ENCODE measurements at regions not wholly inside any gene's neighbourhood (a gene's known extent, or its start where the extent isn't known, plus 50 kb on each side); places are given as distances from the start of the nearest gene placed in this dataset.

DNA sequence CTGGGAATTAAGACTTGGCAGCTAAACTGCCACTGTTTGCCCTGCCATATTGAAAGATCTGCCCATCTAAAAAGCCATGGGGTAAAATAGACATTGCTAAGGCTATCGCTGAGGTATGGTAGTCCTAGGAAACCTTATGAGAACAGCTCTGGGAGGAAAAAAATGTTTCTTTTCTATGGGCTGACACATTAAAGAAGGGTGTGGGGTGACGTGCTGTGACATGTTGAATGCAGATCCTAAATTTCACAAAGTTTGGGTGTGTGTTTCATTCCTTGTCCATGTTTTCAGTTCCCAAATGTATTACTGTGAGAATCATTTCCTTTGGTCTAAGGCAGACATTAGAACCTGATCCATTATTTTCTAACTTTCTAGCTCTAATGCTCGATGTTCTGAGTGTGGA is 766.4 kb downstream of the BCL11A start:
- Histone ChIP-seq H3K4me1 (ENCODE audit: control insufficient read depth in 3 of 3, insufficient read depth in 3 of 3, low read length in 3 of 3) (no peaks in the 10 kb centered on the region), H3K9me3 (ENCODE audit: control insufficient read depth in 3 of 3, low read length in 3 of 3) (no peaks in the 10 kb centered on the region), H3K9ac (ENCODE audit: low read depth in 1 of 3, low read length in 3 of 3) (no peak overlapping the region), H3K36me3 (ENCODE audit: control insufficient read depth in 3 of 3, insufficient read depth in 3 of 3, low read length in 3 of 3) (no peaks in the 10 kb centered on the region), H3K4me3 (ENCODE audit: low read length in 3 of 3) (no peak overlapping the region), H3K27ac (ENCODE audit: low read depth, low read length) (no peak overlapping the region), H3K27me3 (ENCODE audit: control insufficient read depth in 3 of 3, insufficient read depth in 3 of 3, low read length in 3 of 3) (no peaks in the 10 kb centered on the region)

DNA sequence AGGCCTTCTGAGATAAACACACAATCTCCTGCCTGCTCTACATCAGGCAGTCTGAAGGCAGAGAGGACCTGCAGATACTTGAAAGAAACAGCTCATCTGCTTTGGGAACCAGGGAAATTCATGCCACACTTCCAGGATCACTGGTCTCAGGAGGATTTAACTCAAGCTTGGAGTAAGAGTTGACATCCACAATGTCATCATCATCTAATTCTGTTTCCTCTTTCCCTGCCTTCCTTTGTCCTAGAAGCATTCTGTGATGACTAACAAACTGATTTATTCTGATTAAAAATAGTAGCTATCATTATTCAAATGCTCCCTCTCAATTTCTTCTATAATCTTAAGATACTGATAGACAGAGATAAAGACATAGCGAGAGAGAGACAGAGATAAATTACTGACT is 766.8 kb downstream of the BCL11A start:
- Histone ChIP-seq H3K9me3 (ENCODE audit: control insufficient read depth in 3 of 3, low read length in 3 of 3) (no peaks in the 10 kb centered on the region), H3K9ac (ENCODE audit: low read depth in 1 of 3, low read length in 3 of 3) (no peak overlapping the region)

DNA sequence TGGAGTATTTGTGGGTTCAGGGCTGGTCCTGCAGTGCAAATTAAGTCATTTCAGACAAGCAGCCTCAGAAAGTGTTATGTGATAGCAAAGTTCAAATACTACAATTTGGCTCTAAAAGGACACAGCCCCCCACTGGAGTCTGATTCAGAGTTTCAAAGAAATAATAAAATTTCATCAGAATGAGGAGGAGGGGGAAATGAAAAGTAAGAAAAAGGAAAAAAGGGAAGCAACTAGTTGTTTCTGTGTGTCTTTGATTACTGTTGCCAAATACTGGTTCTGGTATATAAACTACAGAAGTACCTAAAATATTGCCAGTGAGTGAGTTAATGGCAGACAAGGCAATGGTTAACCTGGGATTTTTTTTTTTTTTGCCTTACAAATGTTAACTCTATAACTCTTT is 773.9 kb downstream of the BCL11A start:
- Histone ChIP-seq H3K4me1 (ENCODE audit: control insufficient read depth in 3 of 3, insufficient read depth in 3 of 3, low read length in 3 of 3) (peaks cover 0 to 7% (median 5%) of the 10 kb centered on the region in 3 donors), H3K27me3 (ENCODE audit: control insufficient read depth in 3 of 3, insufficient read depth in 3 of 3, low read length in 3 of 3) (no peaks in the 10 kb centered on the region), H3K4me3 (ENCODE audit: low read length in 3 of 3) (no peak overlapping the region), H3K9me3 (ENCODE audit: control insufficient read depth in 3 of 3, low read length in 3 of 3) (no peaks in the 10 kb centered on the region), H3K36me3 (ENCODE audit: control insufficient read depth in 3 of 3, insufficient read depth in 3 of 3, low read length in 3 of 3) (no peaks in the 10 kb centered on the region), H3K27ac (ENCODE audit: low read depth, low read length) (no peak overlapping the region), H3K9ac (ENCODE audit: low read depth in 1 of 3, low read length in 3 of 3) (no peak overlapping the region)

More for the DNA sequence above, 766.8 kb downstream of the BCL11A start:
- Histone ChIP-seq H3K27ac (ENCODE audit: low read depth, low read length) (no peak overlapping the region), H3K36me3 (ENCODE audit: control insufficient read depth in 3 of 3, insufficient read depth in 3 of 3, low read length in 3 of 3) (no peaks in the 10 kb centered on the region), H3K4me1 (ENCODE audit: control insufficient read depth in 3 of 3, insufficient read depth in 3 of 3, low read length in 3 of 3) (no peaks in the 10 kb centered on the region), H3K4me3 (ENCODE audit: low read length in 3 of 3) (no peak overlapping the region), H3K27me3 (ENCODE audit: control insufficient read depth in 3 of 3, insufficient read depth in 3 of 3, low read length in 3 of 3) (no peaks in the 10 kb centered on the region)

DNA sequence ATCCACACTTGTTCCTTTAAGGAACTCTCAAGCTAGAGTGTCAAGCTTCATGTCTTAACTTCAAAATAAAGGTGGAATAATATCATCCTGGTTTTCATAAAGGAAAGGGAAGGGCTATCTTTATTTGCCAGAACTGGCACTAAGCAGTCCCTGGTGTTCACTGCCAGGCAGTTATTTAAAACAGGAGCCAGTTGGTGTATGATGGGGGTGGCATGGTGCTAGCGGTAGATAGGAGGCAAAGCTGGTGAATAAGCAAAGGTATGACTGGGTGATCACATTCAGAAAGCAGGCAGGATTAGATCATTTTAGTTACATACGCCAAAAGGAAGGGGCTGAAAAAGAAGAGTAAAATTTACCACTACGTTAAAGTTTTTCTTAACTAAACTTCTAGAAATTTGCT is 776.3 kb downstream of the BCL11A start:
- Histone ChIP-seq H3K27ac (ENCODE audit: low read depth, low read length) (no peak overlapping the region), H3K4me3 (ENCODE audit: low read length in 3 of 3) (no peak overlapping the region), H3K9ac (ENCODE audit: low read depth in 1 of 3, low read length in 3 of 3) (no peak overlapping the region), H3K9me3 (ENCODE audit: control insufficient read depth in 3 of 3, low read length in 3 of 3) (no peaks in the 10 kb centered on the region), H3K27me3 (ENCODE audit: control insufficient read depth in 3 of 3, insufficient read depth in 3 of 3, low read length in 3 of 3) (no peaks in the 10 kb centered on the region), H3K36me3 (ENCODE audit: control insufficient read depth in 3 of 3, insufficient read depth in 3 of 3, low read length in 3 of 3) (no peaks in the 10 kb centered on the region), H3K4me1 (ENCODE audit: control insufficient read depth in 3 of 3, insufficient read depth in 3 of 3, low read length in 3 of 3) (peaks cover 0 to 7% (median 5%) of the 10 kb centered on the region in 3 donors)

DNA sequence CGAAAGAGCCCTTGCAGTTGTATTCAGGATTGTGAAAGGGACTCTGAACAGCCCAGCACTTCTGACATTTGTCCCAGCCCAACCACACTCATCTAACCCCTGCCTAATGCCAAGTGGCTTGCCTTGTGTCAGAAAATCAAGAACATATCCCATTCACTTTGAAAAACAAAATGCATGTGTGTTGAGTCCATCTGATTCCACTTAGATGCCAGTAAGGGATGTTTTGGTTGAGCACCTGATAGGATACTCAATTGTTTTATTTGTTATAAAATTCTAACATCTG is 776.8 kb downstream of the BCL11A start:
- H3K4me1 ChIP-seq (ENCODE audit: control insufficient read depth in 3 of 3, insufficient read depth in 3 of 3, low read length in 3 of 3): peaks cover 0 to 7% (median 5%) of the 10 kb centered on the region in 3 donors
- H3K27me3 ChIP-seq (ENCODE audit: control insufficient read depth in 3 of 3, insufficient read depth in 3 of 3, low read length in 3 of 3): no peaks in the 10 kb centered on the region
- H3K9ac ChIP-seq (ENCODE audit: low read depth in 1 of 3, low read length in 3 of 3): no peak overlapping the region
- H3K27ac ChIP-seq (ENCODE audit: low read depth, low read length): no peak overlapping the region
- no peaks in the 10 kb centered on the region for H3K36me3 ChIP-seq (ENCODE audit: control insufficient read depth in 3 of 3, insufficient read depth in 3 of 3, low read length in 3 of 3)
- no peak overlapping the region for H3K4me3 ChIP-seq (ENCODE audit: low read length in 3 of 3)
- H3K9me3 ChIP-seq (ENCODE audit: control insufficient read depth in 3 of 3, low read length in 3 of 3): no peaks in the 10 kb centered on the region

DNA sequence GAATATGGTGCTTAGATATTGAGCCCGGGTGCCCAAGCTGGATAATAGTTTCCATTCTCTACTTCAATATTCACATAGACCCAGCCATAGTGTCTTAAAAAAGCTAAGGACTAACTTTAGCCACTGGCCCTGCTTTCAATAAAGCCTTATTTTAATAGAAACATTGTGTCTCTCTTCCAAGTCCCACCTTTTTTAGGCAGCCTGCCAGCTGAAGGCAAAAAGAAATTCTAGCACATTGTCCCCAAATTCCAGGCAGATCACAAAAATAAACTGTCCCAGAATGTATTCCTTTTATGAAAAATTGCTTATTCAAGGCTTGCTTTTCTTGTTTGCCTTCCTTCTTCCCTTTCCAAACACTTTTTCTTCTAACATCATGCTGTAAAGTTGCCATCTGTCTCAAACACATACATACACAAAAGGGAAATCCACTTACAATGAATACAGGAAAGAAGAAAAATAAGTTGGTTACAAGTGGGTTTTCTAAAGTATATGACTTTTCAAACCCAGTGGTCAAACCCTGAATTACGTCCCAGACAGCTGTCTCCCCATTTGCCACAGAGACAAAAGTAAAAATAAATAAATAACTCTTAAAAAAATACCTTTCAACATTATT is 778.5 kb downstream of the BCL11A start:
- no peaks in the 10 kb centered on the region for H3K36me3 ChIP-seq (ENCODE audit: control insufficient read depth in 3 of 3, insufficient read depth in 3 of 3, low read length in 3 of 3)
- peaks cover 0 to 7% (median 5%) of the 10 kb centered on the region in 3 donors for H3K4me1 ChIP-seq (ENCODE audit: control insufficient read depth in 3 of 3, insufficient read depth in 3 of 3, low read length in 3 of 3)
- H3K9ac ChIP-seq (ENCODE audit: low read depth in 1 of 3, low read length in 3 of 3): no peak overlapping the region
- H3K27ac ChIP-seq (ENCODE audit: low read depth, low read length): no peak overlapping the region
- no peak overlapping the region for H3K4me3 ChIP-seq (ENCODE audit: low read length in 3 of 3)
- no peaks in the 10 kb centered on the region for H3K27me3 ChIP-seq (ENCODE audit: control insufficient read depth in 3 of 3, insufficient read depth in 3 of 3, low read length in 3 of 3)
- H3K9me3 ChIP-seq (ENCODE audit: control insufficient read depth in 3 of 3, low read length in 3 of 3): no peaks in the 10 kb centered on the region

DNA sequence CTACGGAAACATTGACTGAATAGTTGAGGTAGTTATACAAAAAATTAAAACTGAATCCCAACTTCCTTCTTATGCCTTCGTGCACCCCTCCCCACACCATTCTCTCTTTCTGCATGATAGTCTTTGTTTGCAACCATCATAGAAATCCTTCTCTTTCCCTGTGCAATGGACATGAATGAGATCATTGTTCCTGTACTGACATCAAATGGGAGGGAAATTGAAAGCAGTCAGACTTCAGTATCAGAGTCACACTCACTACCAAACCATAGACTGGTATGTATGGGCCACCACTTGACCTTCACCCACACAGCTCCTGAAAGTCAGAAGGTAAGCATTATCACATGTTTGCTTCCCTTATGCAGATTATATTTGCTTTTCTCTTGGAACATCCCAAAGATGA is 782.8 kb downstream of the BCL11A start:
- no peak overlapping the region for H3K9ac ChIP-seq (ENCODE audit: low read depth in 1 of 3, low read length in 3 of 3)
- H3K4me1 ChIP-seq (ENCODE audit: control insufficient read depth in 3 of 3, insufficient read depth in 3 of 3, low read length in 3 of 3): no peaks in the 10 kb centered on the region
- H3K27ac ChIP-seq (ENCODE audit: low read depth, low read length): no peak overlapping the region
- no peaks in the 10 kb centered on the region for H3K27me3 ChIP-seq (ENCODE audit: control insufficient read depth in 3 of 3, insufficient read depth in 3 of 3, low read length in 3 of 3)
- no peaks in the 10 kb centered on the region for H3K9me3 ChIP-seq (ENCODE audit: control insufficient read depth in 3 of 3, low read length in 3 of 3)
- no peaks in the 10 kb centered on the region for H3K36me3 ChIP-seq (ENCODE audit: control insufficient read depth in 3 of 3, insufficient read depth in 3 of 3, low read length in 3 of 3)
- H3K4me3 ChIP-seq (ENCODE audit: low read length in 3 of 3): no peak overlapping the region

DNA sequence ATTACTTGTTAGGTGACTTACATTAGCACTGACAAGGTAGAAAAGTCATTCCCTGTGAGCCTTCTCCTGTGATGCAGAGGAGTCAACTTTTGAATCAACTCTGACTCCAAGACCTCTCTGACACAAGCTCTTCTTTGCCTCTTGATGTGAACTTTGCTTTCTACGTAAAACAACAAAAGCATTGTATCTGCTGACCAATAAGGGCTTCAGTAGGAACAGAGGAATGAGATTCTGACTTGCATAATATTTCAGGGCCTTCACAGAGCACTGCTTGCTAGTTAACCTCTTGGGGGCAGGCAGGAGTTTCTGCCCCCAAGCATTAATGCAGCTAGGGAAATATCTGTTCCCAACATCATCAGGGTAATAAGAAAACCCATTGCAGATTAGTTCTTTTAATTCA is 791.5 kb downstream of the BCL11A start:
- no peaks in the 10 kb centered on the region for H3K36me3 ChIP-seq (ENCODE audit: control insufficient read depth in 3 of 3, insufficient read depth in 3 of 3, low read length in 3 of 3)
- no peak overlapping the region for H3K27ac ChIP-seq (ENCODE audit: low read depth, low read length)
- H3K4me1 ChIP-seq (ENCODE audit: control insufficient read depth in 3 of 3, insufficient read depth in 3 of 3, low read length in 3 of 3): no peaks in the 10 kb centered on the region
- no peak overlapping the region for H3K4me3 ChIP-seq (ENCODE audit: low read length in 3 of 3)
- no peaks in the 10 kb centered on the region for H3K9me3 ChIP-seq (ENCODE audit: control insufficient read depth in 3 of 3, low read length in 3 of 3)
- H3K27me3 ChIP-seq (ENCODE audit: control insufficient read depth in 3 of 3, insufficient read depth in 3 of 3, low read length in 3 of 3): no peaks in the 10 kb centered on the region
- H3K9ac ChIP-seq (ENCODE audit: low read depth in 1 of 3, low read length in 3 of 3): no peak overlapping the region

DNA sequence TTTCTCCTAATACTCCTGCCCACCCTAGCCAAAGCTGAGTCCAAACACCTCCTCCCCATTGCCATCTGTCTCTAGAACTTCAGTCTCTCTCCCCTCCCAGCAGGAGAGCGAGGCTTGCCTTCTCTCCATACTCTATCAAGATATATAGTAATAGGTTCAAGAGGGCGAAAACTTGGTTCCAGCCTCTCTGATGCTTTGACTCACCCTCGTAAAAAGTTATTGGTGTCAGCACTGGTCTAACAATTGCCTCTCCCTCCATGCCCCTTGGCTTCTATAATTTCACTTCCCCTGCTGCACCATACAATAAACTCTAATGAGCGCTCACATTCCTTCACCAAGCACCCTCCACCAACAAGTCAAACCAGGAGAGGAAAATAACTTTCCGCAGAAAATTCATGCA is 797.3 kb downstream of the BCL11A start:
- Histone ChIP-seq H3K4me1 (ENCODE audit: control insufficient read depth in 3 of 3, insufficient read depth in 3 of 3, low read length in 3 of 3) (no peaks in the 10 kb centered on the region), H3K9ac (ENCODE audit: low read depth in 1 of 3, low read length in 3 of 3) (no peak overlapping the region), H3K27ac (ENCODE audit: low read depth, low read length) (no peak overlapping the region), H3K9me3 (ENCODE audit: control insufficient read depth in 3 of 3, low read length in 3 of 3) (no peaks in the 10 kb centered on the region), H3K4me3 (ENCODE audit: low read length in 3 of 3) (no peak overlapping the region), H3K36me3 (ENCODE audit: control insufficient read depth in 3 of 3, insufficient read depth in 3 of 3, low read length in 3 of 3) (no peaks in the 10 kb centered on the region), H3K27me3 (ENCODE audit: control insufficient read depth in 3 of 3, insufficient read depth in 3 of 3, low read length in 3 of 3) (no peaks in the 10 kb centered on the region)

DNA sequence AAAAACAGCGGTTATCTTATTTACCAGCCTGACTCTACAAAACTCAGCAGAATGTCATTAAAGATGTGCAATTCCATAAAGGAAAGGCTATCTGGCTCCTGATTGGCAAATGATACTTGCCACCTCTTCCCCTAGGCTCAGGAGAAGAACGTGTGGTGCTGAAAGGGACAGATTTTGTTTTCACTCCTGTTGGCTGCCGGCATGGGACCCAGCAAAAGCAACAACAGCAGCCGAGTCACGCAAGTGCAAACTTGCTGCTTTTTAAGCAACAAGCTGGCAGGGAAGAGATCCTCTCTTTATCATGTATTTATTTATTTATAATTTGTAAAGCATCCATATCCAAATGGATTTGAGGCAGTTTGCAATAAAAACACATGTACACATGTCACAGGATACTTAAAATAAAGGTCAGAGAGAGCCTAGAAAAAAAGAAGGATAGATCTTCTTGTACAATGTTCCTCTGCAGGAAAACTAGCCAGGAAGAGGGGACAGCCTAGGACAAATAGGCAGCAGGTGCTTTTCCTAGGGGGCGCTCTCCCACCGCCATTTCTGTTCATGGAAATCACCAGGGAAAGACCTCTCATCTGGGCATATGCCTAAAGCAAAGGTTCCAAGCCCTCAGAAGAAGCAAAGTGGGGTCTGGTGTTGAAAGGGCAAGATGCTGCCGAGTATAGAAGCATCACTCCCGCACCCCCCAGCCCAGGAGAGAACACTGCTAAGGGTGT is 799.3 kb downstream of the BCL11A start:
- Histone ChIP-seq H3K9ac (ENCODE audit: low read depth in 1 of 3, low read length in 3 of 3) (no peak overlapping the region), H3K4me1 (ENCODE audit: control insufficient read depth in 3 of 3, insufficient read depth in 3 of 3, low read length in 3 of 3) (no peaks in the 10 kb centered on the region)

More for the DNA sequence above, 799.3 kb downstream of the BCL11A start:
- Histone ChIP-seq H3K9me3 (ENCODE audit: control insufficient read depth in 3 of 3, low read length in 3 of 3) (no peaks in the 10 kb centered on the region), H3K36me3 (ENCODE audit: control insufficient read depth in 3 of 3, insufficient read depth in 3 of 3, low read length in 3 of 3) (no peaks in the 10 kb centered on the region), H3K27ac (ENCODE audit: low read depth, low read length) (no peak overlapping the region), H3K27me3 (ENCODE audit: control insufficient read depth in 3 of 3, insufficient read depth in 3 of 3, low read length in 3 of 3) (no peaks in the 10 kb centered on the region), H3K4me3 (ENCODE audit: low read length in 3 of 3) (no peak overlapping the region)

All from skeletal muscle tissue (tissue), 3 donors.